OCI-LY7 (cell line): ENCODE measurements at regions not wholly inside any gene's neighbourhood (a gene's known extent, or its start where the extent isn't known, plus 50 kb on each side); places are given as distances from the start of the nearest gene placed in this dataset.
"Not testable (repeated sequence)": the region's sequence is repeated elsewhere in the genome, so short reads cannot be mapped to it uniquely, and the experiment has no call there.

Experiments
- BruUV-seq: library from RNA; stranded (reverse); fragments of 400-500 nt; replicated peaks from 2 replicates; lab custom pipeline; 2021; lab: Mats Ljungman, UMichigan
- CTCF ChIA-PET: fragments of 300-600 bp; sonication (Branson Sonifier 250); formaldehyde crosslinking; loops from one replicate; lab custom pipeline; 2022; ENCODE audit warnings: antibody characterized with exemption; ENCODE audit not compliant: unreplicated experiment; lab: Charles Lee
- POLR2A ChIA-PET: fragments of 300-600 bp; sonication (Branson Sonifier 250); formaldehyde crosslinking; loops from one replicate; lab custom pipeline; 2022; ENCODE audit warnings: antibody characterized with exemption; lab: Charles Lee
- DNase-seq: peaks from one replicate; pipeline ENCODE4 v3.0.0-alpha.2; 2015; ENCODE audit warnings: low spot score
- H2AFZ ChIP-seq: fragments of 200-600 bp; sonication (generic), shearing (Covaris generic); 2 replicates; pipeline ENCODE4 v1.6.1; 2014; ENCODE audit warnings: mild to moderate bottlenecking, antibody characterized with exemption, low read length, moderate library complexity
- H3K27ac ChIP-seq: fragments of 200-600 bp; sonication (generic); 2 replicates; pipeline ENCODE4 v1.5.1; 2014; ENCODE audit warnings: mixed run types, low read depth, mild to moderate bottlenecking, moderate library complexity, low read length, inconsistent platforms; ENCODE audit not compliant: poor library complexity, severe bottlenecking
- H3K36me3 ChIP-seq: fragments of 200-600 bp; sonication (generic); 2 replicates; pipeline ENCODE4 v1.6.1; 2014; ENCODE audit warnings: mild to moderate bottlenecking, antibody characterized with exemption, low read length, moderate library complexity, mixed read lengths; ENCODE audit not compliant: insufficient read depth
- H3K4me1 ChIP-seq: fragments of 200-600 bp; sonication (generic); 2 replicates; pipeline ENCODE4 v1.5.1; 2014; ENCODE audit warnings: mild to moderate bottlenecking, low read length; ENCODE audit not compliant: insufficient read depth, poor library complexity, severe bottlenecking
- H3K4me2 ChIP-seq: fragments of 200-600 bp; sonication (generic); 2 replicates; pipeline ENCODE4 v1.6.1; 2014; ENCODE audit warnings: mild to moderate bottlenecking, low read length
- H3K4me3 ChIP-seq: fragments of 200-600 bp; sonication (generic); 2 replicates; pipeline ENCODE4 v1.5.1; 2014; ENCODE audit warnings: mild to moderate bottlenecking, low read depth, low read length; ENCODE audit not compliant: poor library complexity, severe bottlenecking
- H3K79me2 ChIP-seq: fragments of 200-600 bp; sonication (generic); 2 replicates; pipeline ENCODE4 v1.6.1; 2016; ENCODE audit warnings: low read depth, mild to moderate bottlenecking, low read length, moderate library complexity, mixed read lengths; ENCODE audit not compliant: insufficient read depth
- H3K9me2 ChIP-seq: fragments of 200-600 bp; sonication (generic); 2 replicates; pipeline ENCODE4 v1.6.1; 2016; ENCODE audit warnings: mild to moderate bottlenecking, low read length, mixed read lengths; ENCODE audit not compliant: insufficient read depth
- H3K9me3 ChIP-seq: fragments of 200-600 bp; sonication (generic); 2 replicates; pipeline ENCODE4 v1.6.1; 2014; ENCODE audit warnings: mild to moderate bottlenecking, mixed run types, low read length, mixed read lengths
- H4K20me1 ChIP-seq: fragments of 200-600 bp; sonication (generic); 2 replicates; pipeline ENCODE4 v1.6.1; 2014; ENCODE audit warnings: mild to moderate bottlenecking, antibody characterized with exemption, low read length, moderate library complexity, mixed read lengths; ENCODE audit not compliant: insufficient read depth
- EZH2phosphoT487 ChIP-seq: fragments of 200-600 bp; sonication (generic); IDR thresholded peaks from 2 replicates; pipeline ENCODE4 v1.6.1; 2018; ENCODE audit warnings: low read depth, borderline replicate concordance, mild to moderate bottlenecking, mixed run types, antibody characterized with exemption, low read length, moderate library complexity, mixed read lengths
- intact Hi-C: fragments of 100-400 bp; cut with micrococcal nuclease; formaldehyde crosslinking; loops from one replicate; pipeline ENCODE4 v1.10.0; 2022; ENCODE audit not compliant: unreplicated experiment
- TF ChIP-seq, protein P1 (sequence below): fragments of 200-600 bp; sonication (generic); conservative IDR thresholded peaks from 2 replicates; pipeline ENCODE4 v1.5.1; 2014; ENCODE audit warnings: mild to moderate bottlenecking, antibody characterized with exemption, low read length, moderate library complexity, mixed read lengths

DNA sequence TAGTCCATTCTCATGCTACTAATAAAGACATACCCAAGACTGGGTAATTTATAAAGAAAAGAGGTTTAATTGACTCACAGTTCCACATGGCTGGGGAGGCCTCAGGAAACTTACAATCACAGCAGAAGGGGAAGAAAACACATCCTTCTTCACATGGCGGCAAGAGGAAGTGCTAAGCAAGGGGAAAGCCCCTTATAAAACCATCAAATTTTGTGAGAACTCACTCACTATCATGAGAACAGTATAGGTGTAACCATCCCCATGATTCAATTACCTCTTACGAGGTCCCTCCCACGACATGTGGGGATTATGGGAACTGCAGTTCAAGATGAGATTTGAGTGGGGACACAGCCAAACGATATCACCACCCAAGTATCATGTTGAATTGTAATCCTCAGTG lies 52.7 kb upstream of the FOXO6 start:
- intact Hi-C loops, H3K9me3 ChIP-seq, H3K4me3 ChIP-seq, H3K9me2 ChIP-seq, CTCF ChIA-PET, H3K4me2 ChIP-seq, H3K27ac ChIP-seq, H2AFZ ChIP-seq, H3K79me2 ChIP-seq, DNase-seq, H4K20me1 ChIP-seq, H3K4me1 ChIP-seq, H3K36me3 ChIP-seq, POLR2A ChIA-PET, BruUV-seq: not testable (repeated sequence)

DNA sequence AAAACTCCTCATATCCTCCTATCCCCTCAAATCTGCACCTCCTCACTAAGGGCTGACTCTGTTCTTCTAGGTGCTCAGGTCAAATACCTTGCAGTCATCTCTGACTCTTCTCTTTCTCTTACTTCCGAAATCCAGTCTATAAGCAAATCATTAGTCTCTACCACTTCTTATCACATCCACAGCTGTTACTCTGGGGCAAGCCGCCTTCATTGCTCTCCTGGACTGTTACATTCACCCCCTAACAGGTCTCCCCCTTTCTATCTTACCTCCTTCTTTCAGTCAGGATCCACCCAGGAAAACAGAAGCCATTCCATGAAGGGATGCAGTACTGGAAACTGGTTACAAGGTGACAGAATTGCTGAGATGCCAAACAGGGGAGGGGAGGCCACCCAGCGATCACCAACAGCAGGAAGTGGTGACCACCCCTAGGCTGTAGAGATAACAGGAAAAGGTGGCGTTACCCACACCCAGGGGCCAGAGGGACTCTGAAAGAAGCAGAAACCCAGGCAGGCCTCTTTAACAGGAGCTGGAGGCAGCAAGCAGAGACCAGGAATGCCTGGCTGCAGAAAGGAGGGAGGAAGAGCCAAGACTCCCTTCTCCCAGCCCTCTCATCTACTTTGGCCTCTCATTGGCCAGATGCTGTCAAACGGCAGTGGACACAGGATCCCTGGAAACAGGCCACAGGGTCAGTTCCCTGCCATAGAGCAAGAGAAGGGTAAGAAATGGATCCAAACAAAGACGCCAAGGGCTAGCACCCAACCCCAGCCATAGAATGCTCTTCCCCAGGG lies 55.5 kb upstream of the FOXO6 start:
- DNase-seq, result no peak
- Histone ChIP-seq H4K20me1 (no peaks in the 10 kb centered on the region), H3K9me3 (no peaks in the 10 kb centered on the region), H3K4me1 (no peaks in the 10 kb centered on the region), H3K36me3 (no peaks in the 10 kb centered on the region), H3K27ac (no peak overlapping the region), H2AFZ (no peak overlapping the region), H3K4me3 (no peak overlapping the region), H3K79me2 (no peaks in the 10 kb centered on the region), H3K4me2 (no peak overlapping the region), H3K9me2 (no peaks in the 10 kb centered on the region)
- TF ChIP-seq, protein P1, sequence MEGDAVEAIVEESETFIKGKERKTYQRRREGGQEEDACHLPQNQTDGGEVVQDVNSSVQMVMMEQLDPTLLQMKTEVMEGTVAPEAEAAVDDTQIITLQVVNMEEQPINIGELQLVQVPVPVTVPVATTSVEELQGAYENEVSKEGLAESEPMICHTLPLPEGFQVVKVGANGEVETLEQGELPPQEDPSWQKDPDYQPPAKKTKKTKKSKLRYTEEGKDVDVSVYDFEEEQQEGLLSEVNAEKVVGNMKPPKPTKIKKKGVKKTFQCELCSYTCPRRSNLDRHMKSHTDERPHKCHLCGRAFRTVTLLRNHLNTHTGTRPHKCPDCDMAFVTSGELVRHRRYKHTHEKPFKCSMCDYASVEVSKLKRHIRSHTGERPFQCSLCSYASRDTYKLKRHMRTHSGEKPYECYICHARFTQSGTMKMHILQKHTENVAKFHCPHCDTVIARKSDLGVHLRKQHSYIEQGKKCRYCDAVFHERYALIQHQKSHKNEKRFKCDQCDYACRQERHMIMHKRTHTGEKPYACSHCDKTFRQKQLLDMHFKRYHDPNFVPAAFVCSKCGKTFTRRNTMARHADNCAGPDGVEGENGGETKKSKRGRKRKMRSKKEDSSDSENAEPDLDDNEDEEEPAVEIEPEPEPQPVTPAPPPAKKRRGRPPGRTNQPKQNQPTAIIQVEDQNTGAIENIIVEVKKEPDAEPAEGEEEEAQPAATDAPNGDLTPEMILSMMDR, result no peak
- intact Hi-C loops, result no loop called here
- ChIA-PET POLR2A (no interaction called here), CTCF (interaction anchor here (0.6 kb wide), 1 partner anchor 20 kb away, joined by 3 read pairs; no protein-coding TSS in a partner anchor)
- BruUV-seq, result no TSS peak

DNA sequence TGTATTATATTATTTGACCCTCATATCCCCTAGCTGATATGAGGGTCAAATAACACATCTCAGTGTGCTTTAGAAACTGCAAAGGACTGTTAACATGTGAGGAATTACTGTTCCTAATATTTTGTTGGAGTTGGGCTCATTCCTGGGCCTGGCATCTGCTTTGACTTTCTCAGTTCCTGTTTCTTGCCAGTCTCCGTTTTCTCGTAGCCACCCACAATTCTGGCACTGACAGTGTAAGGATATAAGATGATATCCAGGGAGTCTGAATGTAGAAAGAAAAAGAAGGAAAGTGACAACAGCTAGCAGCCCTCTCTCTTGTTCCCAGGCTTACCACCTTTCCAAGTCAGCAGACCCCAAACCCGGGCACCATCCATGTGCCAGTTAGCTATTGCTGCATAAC lies 54.4 kb upstream of the SCMH1 start:
- H3K36me3 ChIP-seq, result no peaks in the 10 kb centered on the region

More for the DNA sequence above, 54.4 kb upstream of the SCMH1 start:
- Histone ChIP-seq H3K9me3 (no peaks in the 10 kb centered on the region), H3K4me3 (no peak overlapping the region), H3K4me1 (no peaks in the 10 kb centered on the region), H3K27ac (no peak overlapping the region), H3K9me2 (no peaks in the 10 kb centered on the region), H3K79me2 (no peaks in the 10 kb centered on the region), H3K4me2 (no peak overlapping the region), H2AFZ (no peak overlapping the region), H4K20me1 (no peaks in the 10 kb centered on the region)
- no TSS peak for BruUV-seq
- POLR2A ChIA-PET, result no interaction called here
- no peak for DNase-seq
- TF ChIP-seq EZH2phosphoT487, result no peak
- TF ChIP-seq, protein P1, result no peak
- CTCF ChIA-PET, result no interaction called here
- intact Hi-C loops, result no loop called here
